H1 (cell line): ENCODE measurements at regions not wholly inside any gene's neighbourhood (a gene's known extent, or its start where the extent isn't known, plus 50 kb on each side); places are given as distances from the start of the nearest gene placed in this dataset.

ENCODE experiments used
- RFX5 ChIP-seq: IDR thresholded peaks from 2 replicates; pipeline ENCODE4 v1.6.1; 2011; ENCODE audit warnings: low read depth, low read length, improper control_type of control experiment, borderline replicate concordance

GRCh38 chr13:73138638-73139491, 80.1 kb downstream of the KLF5 start (continued):
- no peak for TF ChIP-seq RFX5
